Midbrain (tissue), 1 donor: ENCODE measurements at regions not wholly inside any gene's neighbourhood (a gene's known extent, or its start where the extent isn't known, plus 50 kb on each side); places are given as distances from the start of the nearest gene placed in this dataset.

ENCODE experiments used
- DNase-seq: peaks from one replicate; lab custom pipeline; 2025; lab: John Stamatoyannopoulos, UW

- DNase-seq: no peak
Observed at GRCh38 chr14:95034788-95035187, 122.5 kb downstream of the DICER1 start.

GRCh38 chr14:95033682-95034632 is 123.4 kb downstream of the DICER1 start:
- DNase-seq: no peak

GRCh38 chr14:95033031-95033430 is 124.3 kb downstream of the DICER1 start:
- no peak for DNase-seq

- no peak for DNase-seq
Observed at GRCh38 chr14:95026851-95027463, 130.4 kb downstream of the DICER1 start.

- DNase-seq: no peak
Observed at GRCh38 chr14:95025941-95026340, 131.4 kb downstream of the DICER1 start.

- no peak for DNase-seq
Observed at GRCh38 chr14:95025218-95025617, 132.1 kb downstream of the DICER1 start.

GRCh38 chr14:95024380-95024779 is 132.9 kb downstream of the DICER1 start:
- no peak for DNase-seq

GRCh38 chr14:95023886-95024285 is 133.4 kb downstream of the DICER1 start:
- no peak for DNase-seq

GRCh38 chr14:95023115-95023514 is 134.2 kb downstream of the DICER1 start:
- no peak for DNase-seq

GRCh38 chr14:95021588-95021987 is 135.7 kb downstream of the DICER1 start:
- no peak for DNase-seq

- no peak for DNase-seq
Observed at GRCh38 chr14:95018821-95019220, 138.5 kb downstream of the DICER1 start.

GRCh38 chr14:95015046-95015445 is 142.3 kb downstream of the DICER1 start:
- no peak for DNase-seq

GRCh38 chr14:95014036-95014435 is 143.3 kb downstream of the DICER1 start:
- DNase-seq: no peak

- DNase-seq: no peak
Observed at GRCh38 chr14:95011445-95012006, 145.8 kb downstream of the DICER1 start.

GRCh38 chr14:95008445-95009217 is 148.7 kb downstream of the DICER1 start:
- DNase-seq: no peak

GRCh38 chr14:95007921-95008320 is 149.4 kb downstream of the DICER1 start:
- DNase-seq: no peak

GRCh38 chr14:95006479-95006878 is 150.8 kb downstream of the DICER1 start:
- no peak for DNase-seq

GRCh38 chr14:95006051-95006450 is 151.3 kb downstream of the DICER1 start:
- no peak for DNase-seq

- DNase-seq: no peak
Observed at GRCh38 chr14:95003099-95003960, 154.0 kb downstream of the DICER1 start.

GRCh38 chr14:94998685-94999084 is 158.6 kb downstream of the DICER1 start:
- no peak for DNase-seq

- DNase-seq: no peak
Observed at GRCh38 chr14:94998110-94998509, 159.2 kb downstream of the DICER1 start.
